Glutamatergic neuron (in vitro differentiated cells): ENCODE measurements at regions not wholly inside any gene's neighbourhood (a gene's known extent, or its start where the extent isn't known, plus 50 kb on each side); places are given as distances from the start of the nearest gene placed in this dataset.

ENCODE experiments used
- DNase-seq: peaks from one replicate; pipeline ENCODE4 v3.0.0; 2022
- H3K27ac Mint-ChIP-seq: one replicate; pipeline ENCODE4 v1.8.0; 2020; ENCODE audit warnings: mild to moderate bottlenecking, mixed read lengths, inconsistent platforms; ENCODE audit not compliant: unreplicated experiment
- H3K27me3 Mint-ChIP-seq: one replicate; pipeline ENCODE4 v1.8.0; 2020; ENCODE audit warnings: mild to moderate bottlenecking, moderate library complexity, mixed read lengths, inconsistent platforms; ENCODE audit not compliant: unreplicated experiment
- H3K36me3 Mint-ChIP-seq: one replicate; pipeline ENCODE4 v1.8.0; 2020; ENCODE audit warnings: mild to moderate bottlenecking, mixed read lengths, inconsistent platforms; ENCODE audit not compliant: unreplicated experiment
- H3K4me1 Mint-ChIP-seq: one replicate; pipeline ENCODE4 v1.8.0; 2020; ENCODE audit warnings: mild to moderate bottlenecking, low read depth, mixed read lengths, inconsistent platforms; ENCODE audit not compliant: unreplicated experiment
- H3K4me3 Mint-ChIP-seq: one replicate; pipeline ENCODE4 v1.8.0; 2020; ENCODE audit warnings: mild to moderate bottlenecking, mixed read lengths, inconsistent platforms; ENCODE audit not compliant: unreplicated experiment
- H3K9me3 Mint-ChIP-seq: one replicate; pipeline ENCODE4 v1.8.0; 2020; ENCODE audit warnings: mild to moderate bottlenecking, moderate library complexity, mixed read lengths, inconsistent platforms; ENCODE audit not compliant: unreplicated experiment
- CTCF ChIP-seq: fragments of 200-600 bp; sonication (generic); IDR thresholded peaks from one replicate; pipeline ENCODE4 v1.5.0; 2021; ENCODE audit not compliant: partially characterized antibody, unreplicated experiment

DNA sequence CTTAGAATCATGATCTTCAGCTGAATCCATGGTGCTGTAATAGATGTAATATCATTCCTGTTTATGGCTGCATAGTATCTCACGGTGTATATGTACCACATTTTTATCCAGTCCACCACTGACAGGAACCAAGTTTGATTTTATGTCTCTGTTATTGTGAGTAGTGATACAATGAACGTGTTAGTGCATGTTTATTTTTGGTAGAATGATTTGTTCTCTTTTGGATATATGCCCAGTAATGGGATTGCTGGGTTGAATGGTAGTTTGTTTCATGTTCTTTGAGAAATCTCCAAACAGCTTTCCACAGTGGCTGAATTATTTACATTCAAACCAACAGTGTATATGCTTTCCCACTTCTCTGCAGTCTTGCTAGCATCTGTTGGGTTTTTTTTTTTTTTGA, 175.1 kb upstream of the CDH10 start:
- no peaks in the 10 kb centered on the region for H3K27me3 Mint-ChIP-seq
- H3K9me3 Mint-ChIP-seq: no peaks in the 10 kb centered on the region
- no peaks in the 10 kb centered on the region for H3K4me1 Mint-ChIP-seq
- no peaks in the 10 kb centered on the region for H3K36me3 Mint-ChIP-seq
- no peak overlapping the region for H3K27ac Mint-ChIP-seq
- no peak for DNase-seq
- no peak for TF ChIP-seq CTCF
- H3K4me3 Mint-ChIP-seq: no peak overlapping the region

GRCh38 chr5:24817966-24818365, 173.2 kb upstream of the CDH10 start:
- DNase-seq: no peak
- no peaks in the 10 kb centered on the region for H3K9me3 Mint-ChIP-seq
- H3K36me3 Mint-ChIP-seq: peaks cover 3% of the 10 kb centered on the region
- no peak overlapping the region for H3K27ac Mint-ChIP-seq
- H3K27me3 Mint-ChIP-seq: no peaks in the 10 kb centered on the region
- no peaks in the 10 kb centered on the region for H3K4me1 Mint-ChIP-seq
- TF ChIP-seq CTCF: no peak
- no peak overlapping the region for H3K4me3 Mint-ChIP-seq

- H3K36me3 Mint-ChIP-seq: peaks cover 3% of the 10 kb centered on the region
- H3K27me3 Mint-ChIP-seq: no peaks in the 10 kb centered on the region
- H3K4me3 Mint-ChIP-seq: no peak overlapping the region
- H3K27ac Mint-ChIP-seq: no peak overlapping the region
- no peaks in the 10 kb centered on the region for H3K9me3 Mint-ChIP-seq
- no peak for TF ChIP-seq CTCF
- H3K4me1 Mint-ChIP-seq: no peaks in the 10 kb centered on the region
- DNase-seq: no peak
These were observed 171.4 kb upstream of the CDH10 start for GRCh38 chr5:24816206-24816605.

GRCh38 chr5:24805230-24805629, 160.5 kb upstream of the CDH10 start:
- no peak overlapping the region for H3K4me3 Mint-ChIP-seq
- no peaks in the 10 kb centered on the region for H3K4me1 Mint-ChIP-seq
- DNase-seq: no peak
- H3K9me3 Mint-ChIP-seq: no peaks in the 10 kb centered on the region
- no peak for TF ChIP-seq CTCF
- no peaks in the 10 kb centered on the region for H3K36me3 Mint-ChIP-seq
- no peaks in the 10 kb centered on the region for H3K27me3 Mint-ChIP-seq
- H3K27ac Mint-ChIP-seq: no peak overlapping the region

DNA sequence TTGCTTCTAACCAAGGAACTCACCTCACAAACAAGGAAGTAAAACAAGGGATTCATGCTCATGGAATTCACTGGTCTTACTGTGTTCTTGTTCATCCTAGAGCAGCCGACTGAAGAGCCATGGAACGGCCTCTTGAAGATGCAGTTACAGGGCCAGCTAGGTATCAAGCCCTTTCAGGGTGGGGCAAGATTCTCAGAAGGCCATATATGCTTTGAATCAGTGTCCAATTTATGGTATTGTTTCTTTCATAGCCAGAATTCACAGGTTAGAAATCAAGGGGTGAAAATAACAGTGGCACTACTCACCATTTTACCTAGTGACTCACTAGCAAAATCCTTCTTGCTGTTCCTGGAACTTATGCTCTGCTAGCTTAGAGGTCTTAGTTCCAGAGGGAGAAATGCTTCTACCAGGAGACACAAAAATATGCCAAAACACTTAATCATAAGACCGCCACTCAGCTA, 159.5 kb upstream of the CDH10 start:
- Mint-ChIP-seq H3K36me3 (no peaks in the 10 kb centered on the region), H3K4me3 (no peak overlapping the region), H3K4me1 (no peaks in the 10 kb centered on the region), H3K27me3 (no peaks in the 10 kb centered on the region), H3K27ac (no peak overlapping the region), H3K9me3 (no peaks in the 10 kb centered on the region)
- no peak for TF ChIP-seq CTCF
- DNase-seq: no peak
